MM.1S (cell line): ENCODE measurements at regions not wholly inside any gene's neighbourhood (a gene's known extent, or its start where the extent isn't known, plus 50 kb on each side); places are given as distances from the start of the nearest gene placed in this dataset.

ENCODE experiments used
- EZH2 ChIP-seq: fragments of 300-600 bp; sonication (generic); optimal IDR thresholded peaks from 2 replicates; pipeline ENCODE3; 2017; ENCODE audit warnings: low read depth, mild to moderate bottlenecking, antibody characterized with exemption, low read length, mixed read lengths
- EZH2phosphoT487 ChIP-seq: fragments of 300-600 bp; sonication (generic); IDR thresholded peaks from 2 replicates; pipeline ENCODE4 v1.6.1; 2018; ENCODE audit warnings: antibody characterized with exemption, low read length
- TF ChIP-seq, protein P1 (sequence below): fragments of 300-600 bp; sonication (generic); IDR thresholded peaks from 2 replicates; pipeline ENCODE4 v1.5.1; 2016; ENCODE audit warnings: antibody characterized with exemption, low read length, mixed read lengths

DNA sequence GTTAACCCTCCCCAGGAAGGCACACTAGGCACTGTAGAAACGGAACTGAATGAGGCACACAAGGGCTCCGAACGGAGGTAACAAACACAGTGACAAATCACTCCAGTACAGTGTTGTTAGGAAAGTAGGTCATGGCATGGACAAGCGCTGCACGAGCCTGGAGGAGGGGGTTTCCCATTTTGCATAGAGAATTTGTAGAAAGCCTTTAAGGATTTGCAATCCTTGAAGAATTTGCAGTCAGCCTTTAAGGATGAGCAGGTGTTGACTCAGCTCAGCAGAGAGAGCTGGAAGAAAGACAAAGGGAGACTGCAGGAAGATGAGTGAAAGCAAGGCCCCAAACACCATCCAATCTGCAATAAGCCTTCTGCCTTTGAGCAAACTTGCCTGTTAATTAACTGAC lies 51.1 kb upstream of the PPP1R3C start:
- TF ChIP-seq, protein P1, sequence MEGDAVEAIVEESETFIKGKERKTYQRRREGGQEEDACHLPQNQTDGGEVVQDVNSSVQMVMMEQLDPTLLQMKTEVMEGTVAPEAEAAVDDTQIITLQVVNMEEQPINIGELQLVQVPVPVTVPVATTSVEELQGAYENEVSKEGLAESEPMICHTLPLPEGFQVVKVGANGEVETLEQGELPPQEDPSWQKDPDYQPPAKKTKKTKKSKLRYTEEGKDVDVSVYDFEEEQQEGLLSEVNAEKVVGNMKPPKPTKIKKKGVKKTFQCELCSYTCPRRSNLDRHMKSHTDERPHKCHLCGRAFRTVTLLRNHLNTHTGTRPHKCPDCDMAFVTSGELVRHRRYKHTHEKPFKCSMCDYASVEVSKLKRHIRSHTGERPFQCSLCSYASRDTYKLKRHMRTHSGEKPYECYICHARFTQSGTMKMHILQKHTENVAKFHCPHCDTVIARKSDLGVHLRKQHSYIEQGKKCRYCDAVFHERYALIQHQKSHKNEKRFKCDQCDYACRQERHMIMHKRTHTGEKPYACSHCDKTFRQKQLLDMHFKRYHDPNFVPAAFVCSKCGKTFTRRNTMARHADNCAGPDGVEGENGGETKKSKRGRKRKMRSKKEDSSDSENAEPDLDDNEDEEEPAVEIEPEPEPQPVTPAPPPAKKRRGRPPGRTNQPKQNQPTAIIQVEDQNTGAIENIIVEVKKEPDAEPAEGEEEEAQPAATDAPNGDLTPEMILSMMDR, result no peak
- TF ChIP-seq EZH2 (no peak), EZH2phosphoT487 (no peak)
